ENCODE measurements at regions not wholly inside any gene's neighbourhood (a gene's known extent, or its start where the extent isn't known, plus 50 kb on each side); places are given as distances from the start of the nearest gene placed in this dataset.

DNA sequence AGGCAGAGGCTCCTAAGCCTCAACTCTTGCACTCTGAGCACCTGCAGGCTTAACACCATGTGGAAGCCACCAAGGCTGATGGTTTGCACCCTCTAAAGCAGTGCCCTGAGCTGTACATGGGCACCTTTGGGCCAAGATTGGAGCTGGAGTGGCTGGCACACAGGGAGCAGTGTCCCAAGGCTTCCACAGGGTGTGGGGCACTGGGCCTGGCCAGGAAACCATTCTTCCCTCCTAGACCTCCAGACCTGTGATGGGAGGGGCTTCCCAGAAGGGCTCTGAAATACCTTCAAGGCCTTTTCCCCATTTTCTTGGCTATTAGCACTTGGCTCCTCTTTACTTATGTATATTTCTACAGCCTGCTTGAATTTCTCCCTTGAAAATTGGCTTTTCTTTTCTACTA, 67.9 kb upstream of the PPM1J start:
- no peak for TF ChIP-seq ISL1 (CRISPR knock-in tag; IDR thresholded peaks at IDR 0.05)
- no peak for TF ChIP-seq CSDC2 (CRISPR knock-in tag; IDR thresholded peaks at IDR 0.05)
- no peak for TF ChIP-seq PPARA (CRISPR knock-in tag; IDR thresholded peaks at IDR 0.05; ENCODE audit: borderline replicate concordance)
- TF ChIP-seq, protein P1, sequence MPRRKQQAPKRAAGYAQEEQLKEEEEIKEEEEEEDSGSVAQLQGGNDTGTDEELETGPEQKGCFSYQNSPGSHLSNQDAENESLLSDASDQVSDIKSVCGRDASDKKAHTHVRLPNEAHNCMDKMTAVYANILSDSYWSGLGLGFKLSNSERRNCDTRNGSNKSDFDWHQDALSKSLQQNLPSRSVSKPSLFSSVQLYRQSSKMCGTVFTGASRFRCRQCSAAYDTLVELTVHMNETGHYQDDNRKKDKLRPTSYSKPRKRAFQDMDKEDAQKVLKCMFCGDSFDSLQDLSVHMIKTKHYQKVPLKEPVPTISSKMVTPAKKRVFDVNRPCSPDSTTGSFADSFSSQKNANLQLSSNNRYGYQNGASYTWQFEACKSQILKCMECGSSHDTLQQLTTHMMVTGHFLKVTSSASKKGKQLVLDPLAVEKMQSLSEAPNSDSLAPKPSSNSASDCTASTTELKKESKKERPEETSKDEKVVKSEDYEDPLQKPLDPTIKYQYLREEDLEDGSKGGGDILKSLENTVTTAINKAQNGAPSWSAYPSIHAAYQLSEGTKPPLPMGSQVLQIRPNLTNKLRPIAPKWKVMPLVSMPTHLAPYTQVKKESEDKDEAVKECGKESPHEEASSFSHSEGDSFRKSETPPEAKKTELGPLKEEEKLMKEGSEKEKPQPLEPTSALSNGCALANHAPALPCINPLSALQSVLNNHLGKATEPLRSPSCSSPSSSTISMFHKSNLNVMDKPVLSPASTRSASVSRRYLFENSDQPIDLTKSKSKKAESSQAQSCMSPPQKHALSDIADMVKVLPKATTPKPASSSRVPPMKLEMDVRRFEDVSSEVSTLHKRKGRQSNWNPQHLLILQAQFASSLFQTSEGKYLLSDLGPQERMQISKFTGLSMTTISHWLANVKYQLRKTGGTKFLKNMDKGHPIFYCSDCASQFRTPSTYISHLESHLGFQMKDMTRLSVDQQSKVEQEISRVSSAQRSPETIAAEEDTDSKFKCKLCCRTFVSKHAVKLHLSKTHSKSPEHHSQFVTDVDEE (CRISPR knock-in tag; IDR thresholded peaks at IDR 0.05), result no peak
- TF ChIP-seq, protein P2, sequence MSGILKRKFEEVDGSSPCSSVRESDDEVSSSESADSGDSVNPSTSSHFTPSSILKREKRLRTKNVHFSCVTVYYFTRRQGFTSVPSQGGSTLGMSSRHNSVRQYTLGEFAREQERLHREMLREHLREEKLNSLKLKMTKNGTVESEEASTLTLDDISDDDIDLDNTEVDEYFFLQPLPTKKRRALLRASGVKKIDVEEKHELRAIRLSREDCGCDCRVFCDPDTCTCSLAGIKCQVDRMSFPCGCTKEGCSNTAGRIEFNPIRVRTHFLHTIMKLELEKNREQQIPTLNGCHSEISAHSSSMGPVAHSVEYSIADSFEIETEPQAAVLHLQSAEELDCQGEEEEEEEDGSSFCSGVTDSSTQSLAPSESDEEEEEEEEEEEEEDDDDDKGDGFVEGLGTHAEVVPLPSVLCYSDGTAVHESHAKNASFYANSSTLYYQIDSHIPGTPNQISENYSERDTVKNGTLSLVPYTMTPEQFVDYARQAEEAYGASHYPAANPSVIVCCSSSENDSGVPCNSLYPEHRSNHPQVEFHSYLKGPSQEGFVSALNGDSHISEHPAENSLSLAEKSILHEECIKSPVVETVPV (CRISPR knock-in tag; IDR thresholded peaks at IDR 0.05), result no peak
- TF ChIP-seq TCF4 (CRISPR knock-in tag; IDR thresholded peaks at IDR 0.05; ENCODE audit: borderline replicate concordance), result no peak
- TF ChIP-seq RARB (CRISPR knock-in tag; IDR thresholded peaks at IDR 0.05), result no peak
- no peak for TF ChIP-seq ZNF70 (CRISPR knock-in tag; IDR thresholded peaks at IDR 0.05)
- TF ChIP-seq ZFP30 (CRISPR knock-in tag; IDR thresholded peaks at IDR 0.05), result no peak
- no peak for TF ChIP-seq ZC3H10 (CRISPR knock-in tag; IDR thresholded peaks at IDR 0.05)
- TF ChIP-seq ARNTL (CRISPR knock-in tag; IDR thresholded peaks at IDR 0.05; ENCODE audit: borderline replicate concordance, low read depth), result no peak
- TF ChIP-seq ZNF565 (CRISPR knock-in tag; conservative IDR thresholded peaks at IDR 0.05; ENCODE audit: low read depth), result no peak
- no peak for TF ChIP-seq TOX (CRISPR knock-in tag; IDR thresholded peaks at IDR 0.05; ENCODE audit: borderline replicate concordance)
- no peak for TF ChIP-seq OSR1 (CRISPR knock-in tag; IDR thresholded peaks at IDR 0.05)
- TF ChIP-seq ZFP3 (CRISPR knock-in tag; IDR thresholded peaks at IDR 0.05), result no peak
- TF ChIP-seq, protein P3, sequence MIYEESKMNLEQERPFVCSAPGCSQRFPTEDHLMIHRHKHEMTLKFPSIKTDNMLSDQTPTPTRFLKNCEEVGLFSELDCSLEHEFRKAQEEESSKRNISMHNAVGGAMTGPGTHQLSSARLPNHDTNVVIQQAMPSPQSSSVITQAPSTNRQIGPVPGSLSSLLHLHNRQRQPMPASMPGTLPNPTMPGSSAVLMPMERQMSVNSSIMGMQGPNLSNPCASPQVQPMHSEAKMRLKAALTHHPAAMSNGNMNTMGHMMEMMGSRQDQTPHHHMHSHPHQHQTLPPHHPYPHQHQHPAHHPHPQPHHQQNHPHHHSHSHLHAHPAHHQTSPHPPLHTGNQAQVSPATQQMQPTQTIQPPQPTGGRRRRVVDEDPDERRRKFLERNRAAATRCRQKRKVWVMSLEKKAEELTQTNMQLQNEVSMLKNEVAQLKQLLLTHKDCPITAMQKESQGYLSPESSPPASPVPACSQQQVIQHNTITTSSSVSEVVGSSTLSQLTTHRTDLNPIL (CRISPR knock-in tag; IDR thresholded peaks at IDR 0.05; ENCODE audit: low read depth), result no peak
- TF ChIP-seq GLIS3 (CRISPR knock-in tag; IDR thresholded peaks at IDR 0.05), result no peak
- TF ChIP-seq ZNF8 (CRISPR knock-in tag; IDR thresholded peaks at IDR 0.05), result no peak
- TF ChIP-seq ESRRG (CRISPR knock-in tag; IDR thresholded peaks at IDR 0.05), result no peak
- TF ChIP-seq SNAI2 (CRISPR knock-in tag; IDR thresholded peaks at IDR 0.05), result no peak
- no peak for ATAC-seq

DNA sequence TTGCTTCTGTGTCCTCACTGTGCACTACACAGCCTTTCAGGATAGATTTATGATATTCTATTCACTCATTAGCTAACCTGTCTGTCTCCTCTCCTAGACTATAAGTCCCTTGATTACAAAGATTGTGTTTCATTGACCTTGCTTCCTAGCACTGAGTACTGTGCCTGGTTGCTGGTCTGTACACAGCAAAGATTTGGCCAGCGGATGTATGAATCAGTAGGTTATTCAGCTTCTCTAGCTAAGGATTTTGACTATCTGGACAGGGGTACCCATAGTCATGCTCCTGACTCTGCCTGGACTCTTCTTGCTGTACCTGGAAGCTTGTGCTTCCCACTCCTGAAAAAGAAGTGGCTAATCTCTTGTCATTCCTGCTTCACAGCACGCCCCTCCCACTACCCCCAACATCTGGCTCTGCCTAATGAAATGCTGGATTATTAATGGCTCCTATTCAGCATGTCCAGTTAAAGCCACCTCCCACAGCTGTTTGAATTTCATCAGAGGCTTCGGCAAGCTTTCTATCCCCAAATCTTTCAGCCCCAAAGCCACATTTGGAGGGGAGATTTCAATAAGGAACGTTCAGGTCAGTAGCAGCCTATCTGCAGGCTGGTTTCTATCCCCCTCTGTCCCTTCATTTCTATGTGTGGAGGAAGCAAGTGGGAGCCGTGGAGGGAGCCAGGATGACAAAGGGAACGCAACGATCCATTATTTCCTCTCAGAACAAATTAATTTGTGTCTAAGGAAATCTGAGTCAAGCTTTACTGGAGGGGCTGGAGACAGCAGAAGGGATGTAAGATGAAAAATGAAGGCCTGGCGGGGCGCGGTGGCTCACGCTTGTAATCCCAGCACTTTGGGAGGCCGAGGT, 64.8 kb upstream of the PPM1J start:
- TF ChIP-seq TOX (CRISPR knock-in tag; IDR thresholded peaks at IDR 0.05; ENCODE audit: borderline replicate concordance), result no peak
- no peak for TF ChIP-seq ZNF8 (CRISPR knock-in tag; IDR thresholded peaks at IDR 0.05)
- no peak for TF ChIP-seq ZFP3 (CRISPR knock-in tag; IDR thresholded peaks at IDR 0.05)
- TF ChIP-seq, protein P1 (CRISPR knock-in tag; IDR thresholded peaks at IDR 0.05), result no peak
- TF ChIP-seq, protein P3 (CRISPR knock-in tag; IDR thresholded peaks at IDR 0.05; ENCODE audit: low read depth), result no peak

More for the DNA sequence above, 64.8 kb upstream of the PPM1J start:
- no peak for ATAC-seq
